ENCODE measurements at regions not wholly inside any gene's neighbourhood (a gene's known extent, or its start where the extent isn't known, plus 50 kb on each side); places are given as distances from the start of the nearest gene placed in this dataset.

GRCh38 chr17:71392715-71393567, 727.9 kb upstream of the SOX9 start:
- TF ChIP-seq CTCF (IDR thresholded peaks at IDR 0.05; ENCODE audit: low read length) (no peak), EZH2 (IDR thresholded peaks at IDR 0.05; ENCODE audit: borderline replicate concordance, low read length) (no peak)

All from OCI-LY1 (cell line).